Smooth muscle cell (in vitro differentiated cells): ENCODE measurements at regions not wholly inside any gene's neighbourhood (a gene's known extent, or its start where the extent isn't known, plus 50 kb on each side); places are given as distances from the start of the nearest gene placed in this dataset.

Experiments
- DNase-seq: peaks from one replicate; lab custom pipeline; 2025; ENCODE audit not compliant: unreplicated experiment; lab: John Stamatoyannopoulos, UW
- H2AFZ ChIP-seq: fragments of 200-600 bp; sonication (generic); 2 replicates; pipeline ENCODE4 v1.6.0; 2016; ENCODE audit warnings: antibody characterized with exemption, low read depth, mild to moderate bottlenecking
- H3F3A ChIP-seq: fragments of 200-600 bp; sonication (generic); 2 replicates; pipeline ENCODE4 v1.6.0; 2017; ENCODE audit warnings: antibody characterized with exemption, low read depth
- H3K27ac ChIP-seq: fragments of 200-600 bp; sonication (generic); 2 replicates; pipeline ENCODE4 v1.5.1; 2016; ENCODE audit warnings: low read depth, mild to moderate bottlenecking
- H3K27me3 ChIP-seq: fragments of 200-600 bp; sonication (generic); 2 replicates; pipeline ENCODE4 v1.6.1; 2016; ENCODE audit warnings: low read depth, mild to moderate bottlenecking
- H3K36me3 ChIP-seq: fragments of 200-600 bp; sonication (generic); 2 replicates; pipeline ENCODE4 v1.5.1; 2016; ENCODE audit warnings: low read depth
- H3K4me1 ChIP-seq: fragments of 200-600 bp; sonication (generic); 2 replicates; pipeline ENCODE4 v1.5.1; 2016; ENCODE audit warnings: low read depth
- H3K4me2 ChIP-seq: fragments of 200-600 bp; sonication (generic); 2 replicates; pipeline ENCODE4 v1.6.0; 2016; ENCODE audit warnings: mild to moderate bottlenecking
- H3K4me3 ChIP-seq: fragments of 200-600 bp; sonication (generic); 2 replicates; pipeline ENCODE4 v1.5.1; 2016; ENCODE audit warnings: mild to moderate bottlenecking
- H3K79me2 ChIP-seq: fragments of 200-600 bp; sonication (generic); 2 replicates; pipeline ENCODE4 v1.6.0; 2016; ENCODE audit warnings: low read depth, mild to moderate bottlenecking
- H3K9ac ChIP-seq: fragments of 200-600 bp; sonication (generic); 2 replicates; pipeline ENCODE4 v1.6.0; 2016; ENCODE audit warnings: low read depth
- H3K9me3 ChIP-seq: fragments of 200-600 bp; sonication (generic); replicated peaks from 2 replicates; pipeline ENCODE4 v1.5.1; 2016; ENCODE audit warnings: low read depth
- H4K20me1 ChIP-seq: fragments of 200-600 bp; sonication (generic); 2 replicates; pipeline ENCODE4 v1.6.0; 2016; ENCODE audit warnings: low read depth
- WGBS: methylation state at CpG from one replicate; pipeline ENCODE4 v1.1.7; 2016; ENCODE audit warnings: low lambda C conversion rate; 5-methylcytosine and 5-hydroxymethylcytosine counted together
- TF ChIP-seq, protein P1 (sequence below): fragments of 200-600 bp; sonication (generic); IDR thresholded peaks from 2 replicates; pipeline ENCODE4 v1.5.1; 2017; ENCODE audit warnings: borderline replicate concordance, mild to moderate bottlenecking, antibody characterized with exemption; ENCODE audit not compliant: insufficient read depth, poor library complexity, severe bottlenecking

DNA sequence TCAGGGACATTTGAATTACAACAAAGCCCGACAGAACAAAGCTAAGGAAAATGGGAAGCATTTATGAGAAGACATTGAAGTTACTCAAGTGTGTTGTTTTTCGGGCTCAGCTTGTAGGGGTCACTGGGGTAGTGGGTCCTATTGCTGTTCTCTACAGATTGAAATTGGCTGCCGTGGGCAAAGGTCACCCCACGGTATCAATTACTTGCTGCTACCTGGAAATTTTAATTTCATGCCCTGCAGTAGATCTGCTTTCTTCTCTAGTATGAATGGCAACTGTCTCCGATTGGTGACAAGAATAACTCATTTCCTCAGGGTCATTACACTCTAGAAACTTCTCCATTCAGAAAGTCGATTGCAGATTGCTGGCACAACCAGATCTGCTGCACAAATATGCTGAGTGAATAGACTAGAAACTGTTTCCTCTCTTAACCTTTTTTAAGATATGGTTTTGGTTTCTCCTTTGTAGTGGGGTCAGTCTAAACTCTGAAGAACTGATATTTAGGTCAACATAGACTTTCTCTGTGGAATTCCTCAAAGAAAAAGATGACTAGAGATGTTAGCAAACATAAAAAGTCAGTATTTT is 454.1 kb downstream of the ARHGEF28 start:
- TF ChIP-seq, protein P1, sequence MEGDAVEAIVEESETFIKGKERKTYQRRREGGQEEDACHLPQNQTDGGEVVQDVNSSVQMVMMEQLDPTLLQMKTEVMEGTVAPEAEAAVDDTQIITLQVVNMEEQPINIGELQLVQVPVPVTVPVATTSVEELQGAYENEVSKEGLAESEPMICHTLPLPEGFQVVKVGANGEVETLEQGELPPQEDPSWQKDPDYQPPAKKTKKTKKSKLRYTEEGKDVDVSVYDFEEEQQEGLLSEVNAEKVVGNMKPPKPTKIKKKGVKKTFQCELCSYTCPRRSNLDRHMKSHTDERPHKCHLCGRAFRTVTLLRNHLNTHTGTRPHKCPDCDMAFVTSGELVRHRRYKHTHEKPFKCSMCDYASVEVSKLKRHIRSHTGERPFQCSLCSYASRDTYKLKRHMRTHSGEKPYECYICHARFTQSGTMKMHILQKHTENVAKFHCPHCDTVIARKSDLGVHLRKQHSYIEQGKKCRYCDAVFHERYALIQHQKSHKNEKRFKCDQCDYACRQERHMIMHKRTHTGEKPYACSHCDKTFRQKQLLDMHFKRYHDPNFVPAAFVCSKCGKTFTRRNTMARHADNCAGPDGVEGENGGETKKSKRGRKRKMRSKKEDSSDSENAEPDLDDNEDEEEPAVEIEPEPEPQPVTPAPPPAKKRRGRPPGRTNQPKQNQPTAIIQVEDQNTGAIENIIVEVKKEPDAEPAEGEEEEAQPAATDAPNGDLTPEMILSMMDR = no peak
- DNase-seq = no peak
- Histone ChIP-seq H3K79me2 (no peaks in the 10 kb centered on the region), H3F3A (no peaks in the 10 kb centered on the region), H3K9me3 (no peaks in the 10 kb centered on the region), H3K4me2 (no peak overlapping the region), H3K4me3 (no peak overlapping the region), H4K20me1 (no peaks in the 10 kb centered on the region), H2AFZ (no peak overlapping the region), H3K9ac (no peak overlapping the region), H3K4me1 (peaks cover 24% of the 10 kb centered on the region), H3K36me3 (no peaks in the 10 kb centered on the region), H3K27ac (no peak overlapping the region), H3K27me3 (no peaks in the 10 kb centered on the region)
- 91% methylated on average over 6 of the region's 6 CpGs for WGBS

DNA sequence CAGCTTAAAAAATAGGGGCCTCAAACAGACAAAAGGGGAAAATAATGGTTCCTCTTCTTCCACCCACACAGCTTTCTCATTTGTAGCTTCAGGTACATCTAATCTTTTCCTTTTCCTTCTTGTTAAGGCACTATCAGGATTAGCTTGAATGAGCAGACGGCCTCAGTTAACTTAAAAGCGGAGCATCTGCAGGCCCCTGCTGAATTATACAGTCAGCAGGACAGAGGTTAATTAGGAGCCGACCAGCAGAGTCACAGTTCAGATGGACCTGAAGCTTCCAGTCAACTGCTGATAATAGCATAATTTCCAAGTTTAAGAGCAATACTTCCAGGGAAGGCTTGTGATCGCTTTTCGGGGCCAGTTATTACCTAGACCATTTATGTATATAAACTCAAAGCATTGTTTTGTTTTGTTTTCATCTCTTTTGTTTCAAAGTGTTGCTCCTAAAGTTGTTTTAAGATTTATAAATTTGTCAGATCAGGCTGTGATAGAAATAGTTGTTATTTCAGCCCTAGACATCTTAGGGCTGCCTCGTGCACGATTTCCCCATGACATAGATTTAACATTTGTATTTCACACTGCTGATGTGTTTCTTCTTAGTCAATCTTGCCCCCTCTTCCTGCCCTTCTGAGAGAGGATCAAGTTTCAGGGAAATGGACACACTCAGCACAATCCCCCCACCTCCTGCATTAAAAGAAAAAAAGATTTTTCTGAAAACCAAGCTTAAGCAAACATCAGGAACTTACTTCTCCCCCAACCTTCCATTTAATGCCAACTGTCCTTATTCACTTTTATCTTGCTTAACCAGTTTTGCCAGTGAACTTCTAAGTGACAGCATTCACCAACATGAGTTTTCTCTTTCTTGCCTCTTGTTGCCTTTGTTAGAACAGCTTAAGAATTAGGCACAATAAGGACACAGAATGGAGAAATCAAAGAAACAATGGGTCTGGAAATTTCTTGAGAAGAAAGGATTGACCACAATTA is 449.8 kb downstream of the ARHGEF28 start:
- TF ChIP-seq, protein P1 = no peak
- Histone ChIP-seq H3K4me2 (no peak overlapping the region), H3K4me3 (no peak overlapping the region), H3K9me3 (no peaks in the 10 kb centered on the region), H3K27ac (no peak overlapping the region), H3K27me3 (no peaks in the 10 kb centered on the region), H2AFZ (peak overlapping the region; percentile 20), H4K20me1 (no peaks in the 10 kb centered on the region), H3K79me2 (no peaks in the 10 kb centered on the region), H3K9ac (no peak overlapping the region), H3K4me1 (peaks cover 17% of the 10 kb centered on the region), H3F3A (no peaks in the 10 kb centered on the region), H3K36me3 (no peaks in the 10 kb centered on the region)
- DNase-seq = no peak
- 51% methylated on average over 7 of the region's 7 CpGs for WGBS

DNA sequence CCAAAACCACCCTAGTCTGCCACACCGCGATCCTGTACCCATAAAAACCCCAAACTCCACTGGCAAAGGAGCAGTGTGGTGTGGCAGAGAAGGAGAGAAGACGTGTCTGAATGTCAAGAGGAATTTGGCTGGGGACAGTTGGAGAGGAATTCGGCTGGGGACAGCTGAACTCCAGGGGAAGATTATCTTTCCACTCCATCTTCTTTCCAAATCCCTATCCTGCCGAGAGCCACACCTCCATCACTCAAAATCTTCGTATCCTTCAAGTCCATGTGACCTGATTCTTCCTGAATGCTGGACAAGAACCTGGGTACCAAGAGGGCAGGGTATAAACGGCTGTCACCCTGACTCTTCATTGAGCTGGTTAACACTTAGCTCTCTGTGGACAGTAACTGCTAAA is 448.1 kb downstream of the ARHGEF28 start:
- H3F3A ChIP-seq = no peaks in the 10 kb centered on the region
- WGBS = 84% methylated on average over 7 of the region's 7 CpGs
- H3K4me3 ChIP-seq = no peak overlapping the region
- no peak overlapping the region for H2AFZ ChIP-seq
- H3K79me2 ChIP-seq = no peaks in the 10 kb centered on the region
- H3K4me1 ChIP-seq = peaks cover 15% of the 10 kb centered on the region
- no peaks in the 10 kb centered on the region for H3K27me3 ChIP-seq
- no peaks in the 10 kb centered on the region for H4K20me1 ChIP-seq
- no peaks in the 10 kb centered on the region for H3K36me3 ChIP-seq
- DNase-seq = no peak
- TF ChIP-seq, protein P1 = no peak
- no peak overlapping the region for H3K4me2 ChIP-seq
- H3K9me3 ChIP-seq = no peaks in the 10 kb centered on the region
- no peak overlapping the region for H3K27ac ChIP-seq
- H3K9ac ChIP-seq = no peak overlapping the region
